IMR-90 (cell line): ENCODE measurements at regions not wholly inside any gene's neighbourhood (a gene's known extent, or its start where the extent isn't known, plus 50 kb on each side); places are given as distances from the start of the nearest gene placed in this dataset.

Source experiments
- ATAC-seq: fragments of 200-7000 bp; cut with Tn5 transposase; 2 replicates; pipeline ENCODE4 v1.9.1; 2020; ENCODE audit warnings: low read depth, mild to moderate bottlenecking, moderate library complexity
- BruUV-seq: library from RNA; stranded (reverse); fragments of 400-500 nt; replicated peaks from 2 replicates; lab custom pipeline; 2021; lab: Mats Ljungman, UMichigan
- CTCF ChIA-PET: fragments of 300-600 bp; formaldehyde crosslinking; extraction: SDS; loops from one replicate; lab custom pipeline; 2021; ENCODE audit warnings: antibody characterized with exemption; lab: Yijun Ruan, JAX
- POLR2A ChIA-PET: fragments of 300-600 bp; sonication (Branson Sonifier 250); formaldehyde crosslinking; loops from one replicate; lab custom pipeline; 2022; ENCODE audit warnings: antibody characterized with exemption; ENCODE audit not compliant: unreplicated experiment; lab: Charles Lee
- DNase-seq: peaks from one replicate; pipeline ENCODE4 v3.0.0; 2013
- H2AFZ ChIP-seq: replicated peaks from 2 replicates; pipeline ENCODE3; 2013; ENCODE audit warnings: low read length, mild to moderate bottlenecking; ENCODE audit not compliant: poor library complexity
- H2AK5ac ChIP-seq: 2 replicates; pipeline ENCODE4 v1.6.1; 2013; ENCODE audit warnings: low read depth, low read length, inconsistent platforms
- H2AK9ac ChIP-seq: replicated peaks from 2 replicates; pipeline ENCODE3; 2013; ENCODE audit warnings: mild to moderate bottlenecking, low read depth, low read length, moderate library complexity; ENCODE audit not compliant: poor library complexity
- H2BK120ac ChIP-seq: 2 replicates; pipeline ENCODE4 v1.6.1; 2013; ENCODE audit warnings: low read depth, low read length, inconsistent platforms
- H2BK15ac ChIP-seq: 3 replicates; pipeline ENCODE4 v1.6.1; 2013; ENCODE audit warnings: low read depth, low read length, inconsistent platforms
- H2BK20ac ChIP-seq: 2 replicates; pipeline ENCODE4 v1.6.1; 2013; ENCODE audit warnings: low read depth, mild to moderate bottlenecking, inconsistent platforms, low read length, moderate library complexity
- H2BK5ac ChIP-seq: 2 replicates; pipeline ENCODE4 v1.6.1; 2013; ENCODE audit warnings: mild to moderate bottlenecking, low read depth, low read length, inconsistent platforms; ENCODE audit not compliant: poor library complexity, severe bottlenecking
- H3K14ac ChIP-seq: replicated peaks from 2 replicates; pipeline ENCODE4 v1.6.1; 2013; ENCODE audit warnings: low read depth, low read length, inconsistent platforms
- H3K18ac ChIP-seq: 2 replicates; pipeline ENCODE4 v1.6.1; 2013; ENCODE audit warnings: low read depth, low read length, control low read depth
- H3K23ac ChIP-seq: 2 replicates; pipeline ENCODE4 v1.6.1; 2013; ENCODE audit warnings: low read depth, low read length, inconsistent platforms
- H3K27ac ChIP-seq: 2 replicates; pipeline ENCODE4 v1.5.1; 2013; ENCODE audit warnings: mild to moderate bottlenecking, control low read depth, low read length; ENCODE audit not compliant: insufficient read depth
- H3K27me3 ChIP-seq: 2 replicates; pipeline ENCODE4 v1.6.1; 2013; ENCODE audit warnings: low read length; ENCODE audit not compliant: control insufficient read depth, insufficient read depth
- H3K36me3 ChIP-seq: 2 replicates; pipeline ENCODE4 v1.6.1; 2013; ENCODE audit warnings: low read length, mixed read lengths; ENCODE audit not compliant: control insufficient read depth, insufficient read depth
- H3K4ac ChIP-seq: 2 replicates; pipeline ENCODE4 v1.6.1; 2013; ENCODE audit warnings: low read depth, low read length, inconsistent platforms
- H3K4me1 ChIP-seq: 2 replicates; pipeline ENCODE4 v1.6.1; 2013; ENCODE audit warnings: low read length, mixed read lengths; ENCODE audit not compliant: control insufficient read depth, insufficient read depth
- H3K4me2 ChIP-seq: 2 replicates; pipeline ENCODE4 v1.6.1; 2013; ENCODE audit warnings: low read depth, mild to moderate bottlenecking, control low read depth, low read length, moderate library complexity
- H3K4me3 ChIP-seq: 2 replicates; pipeline ENCODE4 v1.5.1; 2013; ENCODE audit warnings: low read depth, mild to moderate bottlenecking, control low read depth, low read length, moderate library complexity; ENCODE audit not compliant: insufficient read depth
- H3K56ac ChIP-seq: 2 replicates; pipeline ENCODE4 v1.6.1; 2013; ENCODE audit warnings: low read length, inconsistent platforms; ENCODE audit not compliant: insufficient read depth; ENCODE audit errors: extremely low read depth
- H3K79me1 ChIP-seq, 2 experiments: 2 replicates each; pipeline ENCODE4 v1.6.1; 2013; ENCODE audit warnings: low read length in 2 of 2, inconsistent platforms in 1 of 2, low read depth in 1 of 2
- H3K9ac ChIP-seq: 2 replicates; pipeline ENCODE4 v1.6.1; 2013; ENCODE audit warnings: low read depth, low read length, control low read depth
- H3K9me1 ChIP-seq: 2 replicates; pipeline ENCODE4 v1.6.1; 2013; ENCODE audit warnings: low read length, inconsistent platforms; ENCODE audit not compliant: insufficient read depth
- H3K9me3 ChIP-seq: 2 replicates; pipeline ENCODE4 v1.6.1; 2013; ENCODE audit warnings: low read length; ENCODE audit not compliant: control insufficient read depth, insufficient read depth
- H4K20me1 ChIP-seq: 2 replicates; pipeline ENCODE4 v1.6.1; 2013; ENCODE audit warnings: low read length, inconsistent platforms; ENCODE audit not compliant: insufficient read depth
- H4K5ac ChIP-seq: 2 replicates; pipeline ENCODE4 v1.6.1; 2013; ENCODE audit warnings: mild to moderate bottlenecking, low read depth, low read length, control low read depth
- H4K8ac ChIP-seq, 2 experiments: 2 replicates each; pipeline ENCODE4 v1.6.1; 2013; ENCODE audit warnings: low read depth in 2 of 2, low read length in 2 of 2, control low read depth in 1 of 2, inconsistent platforms in 1 of 2
- H4K91ac ChIP-seq: 2 replicates; pipeline ENCODE4 v1.6.1; 2013; ENCODE audit warnings: low read depth, low read length, inconsistent platforms; ENCODE audit not compliant: insufficient read depth
- BHLHE40 ChIP-seq: fragments of 150-350 bp; IDR thresholded peaks from 2 replicates; pipeline ENCODE4 v1.6.1; 2016; ENCODE audit warnings: mild to moderate bottlenecking, low read depth, low read length
- MAZ ChIP-seq: IDR thresholded peaks from 2 replicates; pipeline ENCODE4 v1.6.1; 2012; ENCODE audit warnings: low read depth, mild to moderate bottlenecking, low read length, improper control_type of control experiment, moderate library complexity, borderline replicate concordance
- RAD21 ChIP-seq: IDR thresholded peaks from 2 replicates; pipeline ENCODE4 v1.6.1; 2012; ENCODE audit warnings: low read length, improper control_type of control experiment
- WGBS, 2 experiments: methylation state at CpG; one replicate each; pipeline versions ENCODE4 v1.1.5 to v1.1.7; 2013; ENCODE audit warnings: missing lambda C conversion rate in 2 of 2; ENCODE audit not compliant: insufficient read length in 1 of 2; ENCODE audit errors: extremely low coverage in 2 of 2; 5-methylcytosine and 5-hydroxymethylcytosine counted together
- dilution Hi-C: fragments of 300-500 bp; cut with HindIII; formaldehyde crosslinking; loops from one replicate; pipeline ENCODE4 v1.14.3; 2018; ENCODE audit warnings: low sequenced_read_pairs; ENCODE audit not compliant: unreplicated experiment
- in situ Hi-C: fragments of 300-500 bp; cut with MboI; formaldehyde crosslinking; loops from 3 replicates; pipeline ENCODE4 v1.14.3; 2019; ENCODE audit warnings: low sequenced_read_pairs, inconsistent platforms, mixed read lengths
- intact Hi-C: fragments of 100-400 bp; cut with micrococcal nuclease; formaldehyde crosslinking; loops from 2 replicates; pipeline ENCODE4 v1.10.0; 2022

GRCh38 chr2:43099797-43100196 is 126.6 kb downstream of the ZFP36L2 start:
- BruUV-seq: no TSS peak
- no peak overlapping the region; the same call in 1 of the 2 replicates for H2BK20ac ChIP-seq
- no peak overlapping the region for H3K56ac ChIP-seq
- H3K36me3 ChIP-seq: no peaks in the 10 kb centered on the region
- H2AK5ac ChIP-seq: no peak overlapping the region; the same call in 1 of the 2 replicates
- H2BK15ac ChIP-seq: no peak overlapping the region
- no peak overlapping the region for H3K27ac ChIP-seq
- no peak overlapping the region for H4K8ac ChIP-seq
- DNase-seq (no peak), ATAC-seq (no peak)
- intact Hi-C loops: loop anchor here (10.0 kb wide), 1 partner anchor 135 kb away; no protein-coding TSS in a partner anchor
- no peak overlapping the region for H2AFZ ChIP-seq
- H3K4me1 ChIP-seq: peaks cover 21% of the 10 kb centered on the region
- no peak overlapping the region for H2BK5ac ChIP-seq
- no peak overlapping the region for H3K18ac ChIP-seq
- no CpG with 5 or more reads among the region's 4 CpGs for WGBS, 2 experiments
- 0 out of 4 replicates have a peak, but pooled peaks cover 0 to 11% of the 10 kb centered on the region in 2 experiments for H3K79me1 ChIP-seq
- H3K4me3 ChIP-seq: no peak overlapping the region
- H3K9ac ChIP-seq: no peak overlapping the region
- no peak overlapping the region for H3K14ac ChIP-seq
- no peak overlapping the region for H2BK120ac ChIP-seq
- ChIA-PET CTCF (no interaction called here), POLR2A (no interaction called here)
- H4K20me1 ChIP-seq: no peaks in the 10 kb centered on the region
- H3K4me2 ChIP-seq: no peak overlapping the region
- H3K4ac ChIP-seq: no peak overlapping the region
- H4K5ac ChIP-seq: no peak overlapping the region
- TF ChIP-seq MAZ (no peak), BHLHE40 (no peak), RAD21 (no peak)
- H3K9me1 ChIP-seq: peaks cover 13% of the 10 kb centered on the region
- no peak overlapping the region for H2AK9ac ChIP-seq
- dilution Hi-C loops: no loop called here
- H3K27me3 ChIP-seq: no peaks in the 10 kb centered on the region
- H4K91ac ChIP-seq: no peak overlapping the region
- no peaks in the 10 kb centered on the region; the same call in 1 of the 2 replicates for H3K9me3 ChIP-seq
- H3K23ac ChIP-seq: no peak overlapping the region
- in situ Hi-C loops: no loop called here
